LNCaP clone FGC (cell line): ENCODE measurements at regions not wholly inside any gene's neighbourhood (a gene's known extent, or its start where the extent isn't known, plus 50 kb on each side); places are given as distances from the start of the nearest gene placed in this dataset.

ENCODE experiments used
- DNase-seq: peaks from one replicate; pipeline ENCODE4 v3.0.0-alpha.2; 2011; ENCODE audit warnings: low read depth
- H3K4me3 ChIP-seq: 2 replicates; pipeline ENCODE4 v1.5.1; 2011; ENCODE audit warnings: mild to moderate bottlenecking, low read depth, low read length, control low read depth
- CTCF ChIP-seq: IDR thresholded peaks from 2 replicates; pipeline ENCODE4 v1.5.1; 2012; ENCODE audit warnings: mild to moderate bottlenecking; ENCODE audit not compliant: control insufficient read depth, insufficient read depth; ENCODE audit errors: extremely low read depth

GRCh38 chr12:107320929-107321631 is 227.7 kb upstream of the CRY1 start:
- DNase-seq: no peak
- no peak overlapping the region for H3K4me3 ChIP-seq
- no peak for TF ChIP-seq CTCF

DNA sequence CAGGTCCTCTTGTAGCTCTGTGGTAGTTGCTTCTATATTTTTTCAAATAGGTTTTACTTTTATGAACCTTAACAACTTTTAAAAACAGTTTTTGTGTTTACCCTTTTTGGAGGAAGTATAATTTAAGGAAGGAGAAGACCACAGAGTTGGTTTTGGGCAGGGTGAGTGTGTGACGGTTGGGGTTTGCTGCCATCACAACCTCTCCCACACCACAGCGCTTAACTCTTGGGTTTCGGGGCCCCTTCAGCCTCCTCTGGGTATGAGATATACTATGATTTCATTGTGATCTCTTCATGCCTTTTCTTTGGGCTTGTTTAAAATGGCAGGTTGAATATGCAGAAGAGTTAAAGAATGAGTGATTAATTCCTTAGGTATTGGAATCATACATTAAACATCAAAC is 228.7 kb upstream of the CRY1 start:
- no peak overlapping the region for H3K4me3 ChIP-seq
- no peak for TF ChIP-seq CTCF
- DNase-seq: no peak

DNA sequence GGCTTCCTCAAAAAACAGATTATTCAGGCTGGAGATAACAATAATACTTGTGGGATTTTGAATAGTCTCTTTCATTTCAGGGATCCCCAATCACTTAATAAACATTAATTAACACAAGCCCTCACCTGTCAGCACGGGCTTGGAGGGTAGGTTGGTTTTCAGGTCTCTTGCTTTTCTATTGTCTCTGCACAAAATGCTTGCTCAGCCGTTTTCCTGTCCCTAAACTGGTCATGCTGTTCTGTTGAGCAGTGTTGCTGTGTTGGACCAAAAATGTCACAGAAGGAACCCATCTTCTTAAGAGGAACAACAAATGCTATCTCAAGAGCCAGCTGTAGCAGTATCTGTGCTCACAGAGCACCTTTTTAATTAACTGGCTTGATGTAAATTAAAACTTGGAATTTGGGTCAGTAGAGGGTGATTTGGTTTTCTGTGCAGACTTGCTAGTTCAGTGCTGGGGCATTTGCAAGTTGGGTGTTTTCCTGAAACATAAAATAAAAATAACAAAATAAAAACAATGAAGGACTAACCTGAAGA is 231.8 kb upstream of the CRY1 start:
- no peak for DNase-seq
- TF ChIP-seq CTCF: no peak

GRCh38 chr12:107326237-107326636 is 232.9 kb upstream of the CRY1 start:
- no peak for TF ChIP-seq CTCF
- H3K4me3 ChIP-seq: no peak overlapping the region
- no peak for DNase-seq

More for the DNA sequence above, 231.8 kb upstream of the CRY1 start:
- no peak overlapping the region for H3K4me3 ChIP-seq

DNA sequence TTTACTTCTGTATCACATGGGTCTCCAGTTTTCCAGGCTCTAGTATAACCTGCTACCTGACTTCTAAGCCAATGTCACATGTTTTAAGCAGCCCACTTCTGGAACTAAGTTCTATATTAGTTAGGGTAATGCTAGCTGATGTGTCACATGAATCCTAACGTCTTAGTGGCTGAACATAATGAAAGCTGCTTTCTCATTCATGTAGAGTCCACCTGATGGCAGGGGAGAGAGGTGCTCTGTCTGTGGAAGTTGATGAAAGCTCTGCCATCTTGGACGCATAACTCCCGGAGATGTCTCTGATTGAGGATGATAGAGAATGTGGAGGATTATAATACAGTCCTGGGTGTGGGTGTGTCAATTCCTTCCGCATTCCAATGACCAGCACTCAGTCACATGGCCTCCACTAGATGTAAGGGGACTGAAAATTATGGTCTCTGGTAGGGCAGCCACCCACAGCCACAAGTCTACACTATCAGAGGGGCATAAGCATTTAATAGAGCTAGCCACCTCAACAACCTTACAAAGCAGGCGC is 234.4 kb upstream of the CRY1 start:
- no peak overlapping the region for H3K4me3 ChIP-seq
- no peak for TF ChIP-seq CTCF

GRCh38 chr12:107328442-107329133 is 235.2 kb upstream of the CRY1 start:
- DNase-seq: no peak
- no peak overlapping the region for H3K4me3 ChIP-seq
- TF ChIP-seq CTCF: no peak

More for the DNA sequence above, 234.4 kb upstream of the CRY1 start:
- no peak for DNase-seq
